CD8-positive, alpha-beta memory T cell (primary cell): ENCODE measurements at regions not wholly inside any gene's neighbourhood (a gene's known extent, or its start where the extent isn't known, plus 50 kb on each side); places are given as distances from the start of the nearest gene placed in this dataset.
A peak's percentile ranks its signal among the peaks of the same experiment; 100 is the strongest.

Source experiments
- CTCF ChIA-PET: fragments of 350-600 bp; sonication (Branson Sonifier 250); formaldehyde crosslinking; loops from one replicate; lab custom pipeline; 2021; ENCODE audit warnings: antibody characterized with exemption; lab: Charles Lee
- POLR2A ChIA-PET: fragments of 350-600 bp; sonication (Branson Sonifier 250); formaldehyde crosslinking; loops from one replicate; lab custom pipeline; 2021; ENCODE audit warnings: antibody characterized with exemption; lab: Charles Lee
- DNase-seq, 5 donors: peaks; one replicate each; pipeline versions ENCODE4 v3.0.0 to v3.0.0-alpha.2; 2020 to 2022; ENCODE audit warnings: mixed read lengths in 1 of 5
- H3K27ac ChIP-seq: one replicate; pipeline ENCODE4 v1.7.0; 2013; ENCODE audit warnings: low read depth, mild to moderate bottlenecking, low read length, moderate library complexity
- H3K27me3 ChIP-seq: 2 replicates; pipeline ENCODE4 v1.7.0; 2013; ENCODE audit warnings: low read length, mild to moderate bottlenecking; ENCODE audit not compliant: insufficient read depth, poor library complexity, severe bottlenecking
- H3K36me3 ChIP-seq: 2 replicates; pipeline ENCODE4 v1.7.0; 2013; ENCODE audit warnings: mild to moderate bottlenecking, low read length, moderate library complexity; ENCODE audit not compliant: insufficient read depth
- H3K4me1 ChIP-seq: 2 replicates; pipeline ENCODE4 v1.7.0; 2013; ENCODE audit warnings: mild to moderate bottlenecking, low read length, moderate library complexity; ENCODE audit not compliant: insufficient read depth
- H3K4me3 ChIP-seq: 2 replicates; pipeline ENCODE4 v1.7.0; 2013; ENCODE audit warnings: mild to moderate bottlenecking, low read length
- H3K9me3 ChIP-seq: 2 replicates; pipeline ENCODE4 v1.7.0; 2013; ENCODE audit warnings: mild to moderate bottlenecking, low read length
- H3K27ac Mint-ChIP-seq, 8 donors: one replicate each; pipeline ENCODE4 v1.8.0; 2020 to 2021; ENCODE audit warnings: mixed read lengths in 8 of 8, mild to moderate bottlenecking in 6 of 8, inconsistent platforms in 3 of 8, moderate library complexity in 3 of 8
- H3K27me3 Mint-ChIP-seq, 2 donors: one replicate each; pipeline ENCODE4 v1.8.0; 2020 to 2021; ENCODE audit warnings: mixed read lengths in 2 of 2, mild to moderate bottlenecking in 1 of 2, moderate library complexity in 1 of 2
- H3K36me3 Mint-ChIP-seq, 3 donors: one replicate each; pipeline ENCODE4 v1.8.0; 2020 to 2021; ENCODE audit warnings: mixed read lengths in 3 of 3, inconsistent platforms in 1 of 3, mild to moderate bottlenecking in 1 of 3
- H3K4me1 Mint-ChIP-seq, 3 donors: one replicate each; pipeline ENCODE4 v1.8.0; 2020 to 2021; ENCODE audit warnings: mixed read lengths in 3 of 3, inconsistent platforms in 1 of 3, mild to moderate bottlenecking in 1 of 3
- H3K4me3 Mint-ChIP-seq, 7 donors: one replicate each; pipeline ENCODE4 v1.8.0; 2020 to 2021; ENCODE audit warnings: mixed read lengths in 7 of 7, mild to moderate bottlenecking in 6 of 7, moderate library complexity in 4 of 7, inconsistent platforms in 2 of 7
- H3K9me3 Mint-ChIP-seq, 5 donors: one replicate each; pipeline ENCODE4 v1.8.0; 2020 to 2022; ENCODE audit warnings: mixed read lengths in 5 of 5, mild to moderate bottlenecking in 3 of 5, moderate library complexity in 2 of 5, inconsistent platforms in 1 of 5

GRCh38 chr15:62977952-62978811, 64.4 kb upstream of the TPM1 start:
- no peaks in the 10 kb centered on the region for H3K4me1 ChIP-seq

GRCh38 chr15:62979252-62979651, 63.3 kb upstream of the TPM1 start:
- ChIA-PET POLR2A (no interaction called here), CTCF (no interaction called here)
- Mint-ChIP-seq H3K4me1 (no peaks in the 10 kb centered on the region), H3K4me3 (no peak overlapping the region), H3K9me3 (no peaks in the 10 kb centered on the region), H3K36me3 (no peaks in the 10 kb centered on the region), H3K27ac (no peak overlapping the region), H3K27me3 (peaks cover 2 to 29% of the 10 kb centered on the region in 2 donors)
- no peaks in the 10 kb centered on the region for H3K36me3 ChIP-seq
- no peak overlapping the region for H3K4me3 ChIP-seq
- no peak for DNase-seq
- H3K4me1 ChIP-seq: no peaks in the 10 kb centered on the region
- H3K27ac ChIP-seq: no peak overlapping the region
- H3K27me3 ChIP-seq: no peaks in the 10 kb centered on the region
- no peaks in the 10 kb centered on the region for H3K9me3 ChIP-seq

More at GRCh38 chr15:62977952-62978811, 64.4 kb upstream of the TPM1 start:
- CTCF ChIA-PET: no interaction called here
- POLR2A ChIA-PET: no interaction called here
- Histone ChIP-seq H3K4me3 (no peak overlapping the region), H3K9me3 (no peaks in the 10 kb centered on the region), H3K27ac (no peak overlapping the region), H3K27me3 (no peaks in the 10 kb centered on the region), H3K36me3 (no peaks in the 10 kb centered on the region)
- Mint-ChIP-seq H3K27me3 (peaks cover 2 to 21% of the 10 kb centered on the region in 2 donors), H3K4me3 (no peak overlapping the region), H3K36me3 (no peaks in the 10 kb centered on the region), H3K27ac (peak overlapping the region in 1 of 8 donors; percentile 18), H3K4me1 (no peaks in the 10 kb centered on the region), H3K9me3 (no peaks in the 10 kb centered on the region)
- no peak for DNase-seq

- no peak overlapping the region for H3K27ac Mint-ChIP-seq
- ChIA-PET POLR2A (no interaction called here), CTCF (no interaction called here)
- H3K4me1 Mint-ChIP-seq: no peaks in the 10 kb centered on the region
- H3K27me3 Mint-ChIP-seq: peaks cover 0 to 43% of the 10 kb centered on the region in 2 donors
- H3K4me3 Mint-ChIP-seq: no peak overlapping the region
- no peak for DNase-seq
- H3K9me3 Mint-ChIP-seq: no peaks in the 10 kb centered on the region
- no peaks in the 10 kb centered on the region for H3K27me3 ChIP-seq
- no peak overlapping the region for H3K4me3 ChIP-seq
- no peaks in the 10 kb centered on the region for H3K9me3 ChIP-seq
- no peaks in the 10 kb centered on the region for H3K4me1 ChIP-seq
- H3K36me3 Mint-ChIP-seq: no peaks in the 10 kb centered on the region
- no peaks in the 10 kb centered on the region for H3K36me3 ChIP-seq
- H3K27ac ChIP-seq: no peak overlapping the region
These were observed 61.5 kb upstream of the TPM1 start for GRCh38 chr15:62981071-62981470.

DNA sequence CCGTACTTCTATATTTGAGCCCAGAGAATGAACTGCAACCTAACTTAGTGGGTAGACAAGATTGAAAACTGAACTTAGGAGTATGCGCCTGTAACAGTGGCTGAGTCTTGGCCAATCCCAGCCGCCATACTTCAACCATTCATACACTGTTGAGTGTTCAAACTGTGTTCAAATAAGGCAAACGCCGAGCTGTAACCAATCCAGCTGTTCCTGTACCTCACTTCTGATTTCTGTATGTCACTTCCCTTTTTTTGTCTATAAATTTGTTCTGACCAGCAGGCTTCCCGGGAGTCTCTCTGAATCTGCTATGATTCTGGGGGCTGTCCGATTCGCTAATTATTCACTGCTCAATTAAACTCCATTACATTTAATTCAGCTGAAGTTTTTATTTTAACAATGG, 58.6 kb upstream of the TPM1 start:
- Histone ChIP-seq H3K4me1 (no peaks in the 10 kb centered on the region), H3K36me3 (no peaks in the 10 kb centered on the region), H3K27me3 (no peaks in the 10 kb centered on the region), H3K9me3 (no peaks in the 10 kb centered on the region), H3K4me3 (no peak overlapping the region), H3K27ac (no peak overlapping the region)
- no peaks in the 10 kb centered on the region for H3K9me3 Mint-ChIP-seq
- ChIA-PET CTCF (no interaction called here), POLR2A (no interaction called here)
- DNase-seq: no peak
- H3K36me3 Mint-ChIP-seq: no peaks in the 10 kb centered on the region
- no peak overlapping the region for H3K4me3 Mint-ChIP-seq
- no peak overlapping the region for H3K27ac Mint-ChIP-seq
- no peaks in the 10 kb centered on the region for H3K4me1 Mint-ChIP-seq
- peaks cover 2 to 45% of the 10 kb centered on the region in 2 donors for H3K27me3 Mint-ChIP-seq

- Mint-ChIP-seq H3K27ac (no peak overlapping the region), H3K36me3 (no peaks in the 10 kb centered on the region), H3K9me3 (no peaks in the 10 kb centered on the region), H3K27me3 (peaks cover 5 to 50% of the 10 kb centered on the region in 2 donors), H3K4me3 (no peak overlapping the region), H3K4me1 (no peaks in the 10 kb centered on the region)
- no peak overlapping the region for H3K4me3 ChIP-seq
- H3K36me3 ChIP-seq: no peaks in the 10 kb centered on the region
- H3K27ac ChIP-seq: no peak overlapping the region
- ChIA-PET CTCF (no interaction called here), POLR2A (no interaction called here)
- H3K4me1 ChIP-seq: no peaks in the 10 kb centered on the region
- H3K9me3 ChIP-seq: no peaks in the 10 kb centered on the region
- H3K27me3 ChIP-seq: no peaks in the 10 kb centered on the region
- DNase-seq: no peak
These were observed 56.8 kb upstream of the TPM1 start for GRCh38 chr15:62985768-62986167.

DNA sequence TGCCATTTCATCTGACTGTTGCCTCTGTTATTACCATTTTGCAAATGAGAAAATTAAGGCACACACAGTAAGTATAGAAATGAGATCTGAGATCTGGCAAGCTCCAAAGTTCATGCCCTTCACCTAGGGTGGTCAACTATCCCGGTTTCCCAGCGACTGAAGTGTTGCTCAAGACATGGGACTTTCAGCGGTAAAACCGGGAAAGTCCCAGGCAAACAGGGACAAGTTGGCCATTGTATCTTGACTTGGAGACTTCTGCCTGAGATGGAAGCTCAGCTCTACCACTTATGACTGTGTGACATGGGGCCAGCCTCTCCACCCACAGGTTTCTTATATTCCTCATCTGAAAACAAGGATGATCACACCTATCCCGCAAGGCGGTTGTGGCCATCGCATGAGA, 55.6 kb upstream of the TPM1 start:
- no peaks in the 10 kb centered on the region for H3K9me3 ChIP-seq
- H3K9me3 Mint-ChIP-seq: no peaks in the 10 kb centered on the region
- peaks cover 5 to 53% of the 10 kb centered on the region in 2 donors for H3K27me3 Mint-ChIP-seq
- H3K27ac ChIP-seq: no peak overlapping the region
- H3K27ac Mint-ChIP-seq: no peak overlapping the region
- DNase-seq: no peak
- no peak overlapping the region for H3K4me3 ChIP-seq
- H3K4me1 Mint-ChIP-seq: no peaks in the 10 kb centered on the region
- H3K27me3 ChIP-seq: no peaks in the 10 kb centered on the region
- no peaks in the 10 kb centered on the region for H3K36me3 ChIP-seq
- no peaks in the 10 kb centered on the region for H3K4me1 ChIP-seq
- H3K36me3 Mint-ChIP-seq: no peaks in the 10 kb centered on the region
- ChIA-PET POLR2A (no interaction called here), CTCF (no interaction called here)
- no peak overlapping the region for H3K4me3 Mint-ChIP-seq

- H3K36me3 Mint-ChIP-seq: no peaks in the 10 kb centered on the region
- no peaks in the 10 kb centered on the region for H3K9me3 Mint-ChIP-seq
- H3K9me3 ChIP-seq: no peaks in the 10 kb centered on the region
- H3K36me3 ChIP-seq: no peaks in the 10 kb centered on the region
- H3K4me1 Mint-ChIP-seq: no peaks in the 10 kb centered on the region
- ChIA-PET POLR2A (no interaction called here), CTCF (no interaction called here)
- DNase-seq: no peak
- H3K27me3 ChIP-seq: peaks cover 10% of the 10 kb centered on the region
- H3K4me3 Mint-ChIP-seq: no peak overlapping the region
- peaks cover 5 to 61% of the 10 kb centered on the region in 2 donors for H3K27me3 Mint-ChIP-seq
- no peak overlapping the region for H3K4me3 ChIP-seq
- no peak overlapping the region for H3K27ac Mint-ChIP-seq
- no peaks in the 10 kb centered on the region for H3K4me1 ChIP-seq
- H3K27ac ChIP-seq: no peak overlapping the region
These were observed 53.8 kb upstream of the TPM1 start for GRCh38 chr15:62988701-62989100.

- Histone ChIP-seq H3K27ac (no peak overlapping the region), H3K4me3 (no peak overlapping the region), H3K27me3 (peaks cover 10% of the 10 kb centered on the region), H3K4me1 (no peaks in the 10 kb centered on the region), H3K36me3 (no peaks in the 10 kb centered on the region), H3K9me3 (no peaks in the 10 kb centered on the region)
- DNase-seq: no peak
- Mint-ChIP-seq H3K9me3 (no peaks in the 10 kb centered on the region), H3K27me3 (peaks cover 7 to 63% of the 10 kb centered on the region in 2 donors), H3K36me3 (no peaks in the 10 kb centered on the region), H3K4me1 (no peaks in the 10 kb centered on the region), H3K27ac (no peak overlapping the region), H3K4me3 (no peak overlapping the region)
- ChIA-PET POLR2A (no interaction called here), CTCF (no interaction called here)
These were observed 53.0 kb upstream of the TPM1 start for GRCh38 chr15:62989366-62990055.
